ENCODE measurements at regions not wholly inside any gene's neighbourhood (a gene's known extent, or its start where the extent isn't known, plus 50 kb on each side); places are given as distances from the start of the nearest gene placed in this dataset.

GRCh38 chr10:8556321-8556720 is 501.8 kb downstream of the GATA3 start:
- no peak for TF ChIP-seq CTCF (conservative IDR thresholded peaks at IDR 0.05; ENCODE audit: low read depth, low read length)
- no peak for TF ChIP-seq BHLHE40 (IDR thresholded peaks at IDR 0.05; ENCODE audit: low read depth, low read length)
- no peak for TF ChIP-seq POLR2A (IDR thresholded peaks at IDR 0.05; ENCODE audit: low read depth, low read length)
- TF ChIP-seq NFE2L2 (IDR thresholded peaks at IDR 0.05; ENCODE audit: low read depth, low read length), result no peak
- no peak for TF ChIP-seq MAZ (IDR thresholded peaks at IDR 0.05; ENCODE audit: borderline replicate concordance, low read depth, low read length)
- TF ChIP-seq SMC3 (IDR thresholded peaks at IDR 0.05; ENCODE audit: low read depth, low read length), result no peak
- no peak for TF ChIP-seq USF2 (IDR thresholded peaks at IDR 0.05; ENCODE audit: low read depth, low read length)
- no peak for TF ChIP-seq RFX5 (IDR thresholded peaks at IDR 0.05; ENCODE audit: low read depth, low read length)
- TF ChIP-seq MXI1 (IDR thresholded peaks at IDR 0.05; ENCODE audit: borderline replicate concordance, low read depth, low read length), result no peak
- TF ChIP-seq RCOR1 (IDR thresholded peaks at IDR 0.05; ENCODE audit: insufficient replicate concordance, low read length), result no peak
- no peak for TF ChIP-seq RAD21 (IDR thresholded peaks at IDR 0.05; ENCODE audit: low read length)

Data from IMR-90 (cell line).